HCT116 (cell line): ENCODE measurements at regions not wholly inside any gene's neighbourhood (a gene's known extent, or its start where the extent isn't known, plus 50 kb on each side); places are given as distances from the start of the nearest gene placed in this dataset.

Source experiments
- ATAC-seq: fragments of 200-7000 bp; cut with Tn5 transposase; 2 replicates; pipeline ENCODE4 v1.9.1; 2020; ENCODE audit warnings: mild to moderate bottlenecking, moderate library complexity
- BruUV-seq: library from RNA; stranded (reverse); fragments of 400-500 nt; replicated peaks from 2 replicates; lab custom pipeline; 2021; lab: Mats Ljungman, UMichigan
- CTCF ChIA-PET: fragments of 300-600 bp; sonication (Branson Sonifier 250); formaldehyde crosslinking; loops from one replicate; lab custom pipeline; 2021; ENCODE audit warnings: antibody characterized with exemption; lab: Charles Lee
- POLR2A ChIA-PET: fragments of 300-600, 350-600 bp; sonication (Branson Sonifier 250); formaldehyde crosslinking; loops from one replicate; lab custom pipeline; 2021; ENCODE audit warnings: antibody characterized with exemption; lab: Charles Lee
- RAD21 ChIA-PET, 2 experiments: fragments of 300-600 bp; sonication (Branson Sonifier 250); formaldehyde crosslinking; loops; one replicate each; lab custom pipeline; 2023; ENCODE audit warnings: low total read pairs in 2 of 2; ENCODE audit not compliant: uncharacterized antibody in 2 of 2, unreplicated experiment in 2 of 2, low non-redundant PET in 1 of 2; lab: Charles Lee
- DNase-seq: peaks from one replicate; pipeline ENCODE4 v3.0.0-alpha.2; 2010; ENCODE audit warnings: low read depth, low spot score
- H2AFZ ChIP-seq: fragments of 200-600 bp; shearing (Covaris generic), sonication (generic); 2 replicates; pipeline ENCODE4 v1.6.1; 2017; ENCODE audit warnings: low read depth, mixed run types, mixed read lengths, antibody characterized with exemption, low read length; ENCODE audit not compliant: poor library complexity, severe bottlenecking
- H3K27ac ChIP-seq: 2 replicates; pipeline ENCODE4 v1.5.1; 2012; ENCODE audit warnings: low read depth, low read length
- H3K27me3 ChIP-seq: fragments of 200-600 bp; sonication (generic); 2 replicates; pipeline ENCODE4 v1.6.1; 2016; ENCODE audit warnings: mixed run types, low read length, mixed read lengths; ENCODE audit not compliant: insufficient read depth
- H3K36me3 ChIP-seq, 2 experiments: fragments of 200-500 bp in 1 of 2; fragments of 200-600 bp in 1 of 2; sonication (Bioruptor generic) in 1 of 2; sonication (generic) in 1 of 2; 2 replicates each; pipeline versions ENCODE4 v1.5.1 to v1.6.1; 2014 to 2016; ENCODE audit warnings: low read length in 2 of 2, inconsistent platforms in 1 of 2, mixed read lengths in 1 of 2, mixed run types in 1 of 2; ENCODE audit not compliant: insufficient read depth in 2 of 2, control insufficient read depth in 1 of 2
- H3K4me1 ChIP-seq, 2 experiments: fragments of 200-600 bp in 1 of 2; sonication (generic) in 1 of 2; 2 replicates each; pipeline versions ENCODE4 v1.5.1 to v1.6.1; 2012 to 2017; ENCODE audit warnings: low read length in 2 of 2, inconsistent platforms in 1 of 2, mild to moderate bottlenecking in 1 of 2, mixed read lengths in 1 of 2, mixed run types in 1 of 2, moderate library complexity in 1 of 2; ENCODE audit not compliant: insufficient read depth in 2 of 2, control insufficient read depth in 1 of 2
- H3K4me2 ChIP-seq: fragments of 200-600 bp; sonication (generic); 2 replicates; pipeline ENCODE4 v1.6.1; 2017; ENCODE audit warnings: mixed run types, low read length, mixed read lengths
- H3K4me3 ChIP-seq, 2 experiments: fragments of 200-600 bp in 1 of 2; sonication (generic) in 1 of 2; replicated peaks in 1 of 2; 2 replicates each; pipeline ENCODE4 v1.5.1; 2011 to 2016; ENCODE audit warnings: low read length in 2 of 2, control low read depth in 1 of 2, low read depth in 1 of 2, mild to moderate bottlenecking in 1 of 2, mixed read lengths in 1 of 2, mixed run types in 1 of 2
- H3K79me2 ChIP-seq: fragments of 200-600 bp; sonication (generic); 2 replicates; pipeline ENCODE4 v1.6.1; 2017; ENCODE audit warnings: mild to moderate bottlenecking, mixed run types, low read length, moderate library complexity, mixed read lengths; ENCODE audit not compliant: insufficient read depth
- H3K9ac ChIP-seq: fragments of 200-600 bp; sonication (generic); 2 replicates; pipeline ENCODE4 v1.6.1; 2016; ENCODE audit warnings: low read length, mixed read lengths
- H3K9me2 ChIP-seq: fragments of 200-600 bp; sonication (generic), shearing (Covaris generic); 2 replicates; pipeline ENCODE4 v1.6.1; 2017; ENCODE audit warnings: mixed run types, mild to moderate bottlenecking, moderate library complexity; ENCODE audit not compliant: insufficient read depth
- H3K9me3 ChIP-seq, 2 experiments: fragments of 200-500 bp in 1 of 2; fragments of 200-600 bp in 1 of 2; sonication (Bioruptor generic) in 1 of 2; sonication (generic) in 1 of 2; 2 replicates each; pipeline ENCODE4 v1.6.1; 2014 to 2017; ENCODE audit warnings: low read length in 2 of 2, mixed read lengths in 2 of 2, inconsistent platforms in 1 of 2, low read depth in 1 of 2, mild to moderate bottlenecking in 1 of 2, mixed run types in 1 of 2, moderate library complexity in 1 of 2; ENCODE audit not compliant: control insufficient read depth in 1 of 2, insufficient read depth in 1 of 2
- H4K20me1 ChIP-seq: fragments of 200-600 bp; sonication (generic), shearing (Covaris generic); 2 replicates; pipeline ENCODE4 v1.6.1; 2017; ENCODE audit warnings: mixed run types, mild to moderate bottlenecking, moderate library complexity; ENCODE audit not compliant: insufficient read depth
- CBX3 ChIP-seq: IDR thresholded peaks from 2 replicates; pipeline ENCODE4 v1.6.1; 2012; ENCODE audit warnings: low read depth
- CEBPB ChIP-seq: IDR thresholded peaks from 2 replicates; pipeline ENCODE4 v1.6.1; 2012; ENCODE audit warnings: low read depth
- CTCF ChIP-seq, 3 experiments: fragments of 200-600 bp in 1 of 3; sonication (generic) in 1 of 3; IDR thresholded peaks in 2 of 3; conservative IDR thresholded peaks in 1 of 3; 2 replicates each; pipeline ENCODE4 v1.5.1; 2012 to 2017; ENCODE audit warnings: low read depth in 2 of 3, low read length in 2 of 3, antibody characterized with exemption in 1 of 3, borderline replicate concordance in 1 of 3, control low read depth in 1 of 3, mild to moderate bottlenecking in 1 of 3, mixed read lengths in 1 of 3, mixed run types in 1 of 3, moderate library complexity in 1 of 3; ENCODE audit not compliant: insufficient read depth in 1 of 3
- EGR1 ChIP-seq: IDR thresholded peaks from 2 replicates; pipeline ENCODE4 v1.6.1; 2012; ENCODE audit warnings: low read depth
- ELF1 ChIP-seq: IDR thresholded peaks from 2 replicates; pipeline ENCODE4 v1.6.1; 2012; ENCODE audit warnings: low read depth, borderline replicate concordance
- JUND ChIP-seq: IDR thresholded peaks from 2 replicates; pipeline ENCODE4 v1.6.1; 2012
- RAD21 ChIP-seq: IDR thresholded peaks from 2 replicates; pipeline ENCODE4 v1.6.1; 2012; ENCODE audit warnings: low read depth, mild to moderate bottlenecking
- SIN3A ChIP-seq: IDR thresholded peaks from 2 replicates; pipeline ENCODE4 v1.6.1; 2012; ENCODE audit warnings: low read depth
- SP1 ChIP-seq: IDR thresholded peaks from 2 replicates; pipeline ENCODE4 v1.6.1; 2012; ENCODE audit warnings: low read depth
- TCF7L2 ChIP-seq: IDR thresholded peaks from 2 replicates; pipeline ENCODE4 v1.7.0; 2011; ENCODE audit warnings: borderline replicate concordance, inconsistent platforms; ENCODE audit not compliant: insufficient read depth, insufficient read length; ENCODE audit errors: extremely low read depth
- ZBTB33 ChIP-seq: IDR thresholded peaks from 2 replicates; pipeline ENCODE4 v1.6.1; 2011; ENCODE audit warnings: mild to moderate bottlenecking, low read length, moderate library complexity; ENCODE audit not compliant: insufficient replicate concordance; ENCODE audit errors: extremely low read depth
- ZFX ChIP-seq: fragments of 450-650 bp; IDR thresholded peaks from 2 replicates; pipeline ENCODE4 v1.6.1; 2017
- ZNF274 ChIP-seq: fragments of 200-500 bp; sonication (Bioruptor generic); IDR thresholded peaks from 2 replicates; pipeline ENCODE4 v1.6.1; 2014; ENCODE audit warnings: mild to moderate bottlenecking, low read depth, low read length, inconsistent platforms
- intact Hi-C: fragments of 100-400 bp; cut with micrococcal nuclease; formaldehyde crosslinking; loops from 2 replicates; pipeline ENCODE4 v1.10.0; 2022

DNA sequence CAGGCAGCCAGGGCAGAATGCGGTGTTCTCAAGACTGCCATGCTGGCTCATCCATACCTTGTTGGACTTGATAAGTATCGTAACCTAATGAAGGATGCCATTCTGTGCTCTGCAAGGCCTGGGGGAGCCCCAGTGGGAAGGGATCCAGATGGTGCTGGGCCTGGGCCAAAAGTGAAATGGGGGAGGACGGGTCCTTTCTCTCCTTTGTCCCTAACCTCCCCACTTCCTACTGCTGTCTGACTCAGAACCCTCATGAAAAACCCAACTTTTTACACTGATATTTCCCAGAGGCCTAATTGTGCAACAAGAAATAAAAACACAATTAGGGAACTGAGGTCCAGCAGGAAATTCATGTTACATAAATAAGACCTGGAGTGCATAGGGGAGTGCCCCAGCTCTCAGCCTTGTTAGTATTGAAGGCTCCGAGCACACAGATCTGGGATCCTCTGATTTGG lies 193.7 kb upstream of the SVIL start:
- Histone ChIP-seq H3K4me2 (no peak overlapping the region), H3K27me3 (no peaks in the 10 kb centered on the region), H3K9me2 (no peaks in the 10 kb centered on the region), H3K9me3 (no peaks in the 10 kb centered on the region), H3K27ac (no peak overlapping the region), H2AFZ (no peak overlapping the region), H3K36me3 (no peaks in the 10 kb centered on the region), H3K9ac (no peak overlapping the region), H3K4me1 (no peaks in the 10 kb centered on the region), H3K79me2 (no peaks in the 10 kb centered on the region), H3K4me3 (no peak overlapping the region), H4K20me1 (no peaks in the 10 kb centered on the region)
- no peak for DNase-seq
- ChIA-PET RAD21 (no interaction called here), CTCF (no interaction called here), POLR2A (no interaction called here)
- intact Hi-C loops, result no loop called here
- no peak for ATAC-seq
- TF ChIP-seq EGR1 (no peak), RAD21 (no peak), ELF1 (no peak), JUND (no peak), CBX3 (no peak), ZBTB33 (no peak), CEBPB (no peak)
- BruUV-seq, result no TSS peak

DNA sequence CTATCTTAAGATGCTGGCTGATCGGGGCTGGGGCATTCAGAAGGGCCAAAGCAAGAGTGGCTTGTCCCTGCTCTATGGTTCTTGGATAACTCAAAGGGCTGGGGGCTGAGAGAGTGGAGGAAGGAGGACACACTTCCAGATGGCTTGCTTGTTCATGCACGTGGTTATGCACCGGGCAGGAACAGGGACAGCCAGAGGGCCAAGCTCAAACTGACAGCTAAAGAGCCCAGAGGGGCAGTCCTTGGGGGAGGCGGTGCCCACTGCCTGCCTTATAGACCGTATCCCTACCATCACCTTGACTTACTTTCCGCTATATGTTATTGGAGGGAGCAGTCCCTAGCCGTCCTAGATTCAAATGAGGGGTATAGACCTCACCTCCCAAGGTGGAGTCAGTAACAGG lies 192.7 kb upstream of the SVIL start:
- Histone ChIP-seq H3K27me3 (no peaks in the 10 kb centered on the region), H3K79me2 (no peaks in the 10 kb centered on the region), H3K36me3 (no peaks in the 10 kb centered on the region), H4K20me1 (no peaks in the 10 kb centered on the region), H3K4me1 (no peaks in the 10 kb centered on the region), H3K9me3 (no peaks in the 10 kb centered on the region), H3K9me2 (no peaks in the 10 kb centered on the region), H3K9ac (no peak overlapping the region), H2AFZ (no peak overlapping the region), H3K4me2 (no peak overlapping the region), H3K27ac (no peak overlapping the region), H3K4me3 (no peak overlapping the region)
- TF ChIP-seq CBX3, result no peak
- no peak for TF ChIP-seq EGR1
- TF ChIP-seq TCF7L2, result no peak
- TF ChIP-seq SIN3A, result no peak
- TF ChIP-seq ZFX, result no peak
- no peak for TF ChIP-seq ZNF274
- TF ChIP-seq SP1, result no peak
- TF ChIP-seq CTCF (IDR thresholded peaks at IDR 0.05 in 2 of 3, conservative IDR thresholded peaks at IDR 0.05 in 1 of 3; ENCODE audit: borderline replicate concordance in 1 of 3, insufficient read depth in 1 of 3, low read depth in 2 of 3, low read length in 2 of 3), result no peak
- ChIA-PET RAD21 (no interaction called here), POLR2A (no interaction called here), CTCF (no interaction called here)
- ATAC-seq, result no peak
- intact Hi-C loops, result no loop called here
- BruUV-seq, result no TSS peak
- DNase-seq, result no peak
